Right ventricle myocardium inferior (tissue), 1 donor: ENCODE measurements at regions not wholly inside any gene's neighbourhood (a gene's known extent, or its start where the extent isn't known, plus 50 kb on each side); places are given as distances from the start of the nearest gene placed in this dataset.
"Not testable (repeated sequence)": the region's sequence is repeated elsewhere in the genome, so short reads cannot be mapped to it uniquely, and the experiment has no call there.

Experiments used
- ATAC-seq: fragments of 200-7000 bp; cut with Tn5 transposase; one replicate; pipeline ENCODE4 v1.9.1; 2020; ENCODE audit warnings: mild to moderate bottlenecking, moderate library complexity
- DNase-seq: peaks from one replicate; pipeline ENCODE4 v3.0.0; 2021; ENCODE audit errors: missing footprints
- intact Hi-C: fragments of 100-400 bp; cut with DNase I; formaldehyde crosslinking; loops from one replicate; pipeline ENCODE4 v1.11.0; 2022
- donor health status: DM: no; HTN: yes; CAD: no; lungs with severe emphysema.

DNA sequence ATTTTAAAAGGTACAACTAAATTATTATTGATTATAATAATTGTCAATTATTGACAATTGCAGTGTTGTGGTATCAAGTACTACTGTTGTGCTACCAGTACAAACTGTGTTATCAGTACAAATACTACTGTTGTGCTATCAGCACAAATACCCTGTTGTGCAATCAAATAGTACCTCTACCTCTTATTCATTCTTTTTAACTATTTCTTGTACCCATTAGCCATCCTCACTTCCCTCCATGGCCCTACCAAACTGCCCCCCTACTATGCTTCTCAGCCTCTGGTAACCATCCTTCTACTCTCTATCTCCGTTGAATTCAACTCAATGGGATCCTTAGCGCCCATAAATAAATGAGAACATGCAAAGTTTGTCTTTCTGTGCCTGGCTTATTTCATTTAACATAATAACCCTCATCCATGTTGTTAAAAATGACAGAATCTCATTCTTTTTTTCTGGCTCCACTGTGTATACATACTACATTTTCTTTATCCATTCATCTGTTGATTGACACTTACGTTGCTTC is 160.1 kb upstream of the TPTE start:
- ATAC-seq = peak; percentile 2
- intact Hi-C loops, DNase-seq: not testable (repeated sequence)

DNA sequence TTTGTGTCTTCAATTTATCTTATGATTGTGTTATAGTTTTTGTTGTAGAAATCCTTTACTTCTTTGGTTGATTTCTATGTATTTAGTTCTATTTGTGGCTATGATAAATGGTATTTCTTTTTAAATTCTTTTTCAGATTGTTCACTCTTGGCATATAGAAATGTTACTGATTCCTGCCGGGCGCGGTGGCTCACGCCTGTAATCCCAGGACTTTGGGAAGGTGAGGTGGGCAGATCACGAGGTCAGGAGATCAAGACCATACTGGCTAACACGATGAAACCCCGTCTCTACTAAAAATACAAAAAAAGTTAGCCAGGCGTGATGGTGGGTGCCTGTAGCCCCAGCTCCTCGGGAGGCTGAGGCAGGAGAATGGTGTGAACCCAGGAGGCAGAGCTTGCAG is 158.6 kb upstream of the TPTE start:
- intact Hi-C loops, ATAC-seq: not testable (repeated sequence)
- peak; percentile 83 for DNase-seq

DNA sequence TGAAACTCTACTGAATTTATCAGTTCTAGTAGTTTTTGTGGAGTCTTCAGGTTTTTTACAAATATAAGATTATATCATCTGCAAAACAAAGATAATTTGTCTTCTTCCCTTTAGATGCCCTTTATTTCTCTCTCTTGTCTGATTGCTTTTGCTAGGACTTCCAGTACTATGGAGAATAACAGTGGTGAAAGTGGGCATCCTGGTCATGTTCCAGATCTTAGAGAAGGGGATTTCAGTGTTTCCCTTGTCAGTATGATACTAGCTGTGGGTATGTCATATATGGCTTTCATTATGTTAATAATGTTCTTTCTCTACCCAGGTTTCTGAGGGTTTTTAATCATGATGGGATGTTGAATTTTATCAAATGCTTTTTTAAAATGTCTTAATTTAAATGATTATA is 158.1 kb upstream of the TPTE start:
- ATAC-seq, intact Hi-C loops, DNase-seq: not testable (repeated sequence)

DNA sequence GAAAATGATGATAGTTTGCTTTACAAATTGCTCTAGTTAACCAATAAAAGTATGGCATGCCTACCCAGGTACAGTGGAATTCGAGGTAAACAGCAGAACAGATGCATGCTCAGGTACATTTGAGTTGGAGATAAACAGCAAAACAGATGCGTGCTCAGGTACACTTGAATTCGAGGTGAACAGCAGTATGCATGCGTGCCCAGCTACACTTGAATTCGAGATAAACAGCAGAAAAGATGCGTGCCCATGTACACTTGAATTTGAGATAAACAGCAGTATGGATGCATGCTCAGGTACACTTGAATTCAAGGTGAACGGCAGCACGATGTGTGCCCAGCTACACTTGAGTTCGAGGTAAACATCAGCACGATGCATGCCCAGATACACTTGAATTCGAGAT is 155.2 kb upstream of the TPTE start:
- DNase-seq, ATAC-seq, intact Hi-C loops: not testable (repeated sequence)

DNA sequence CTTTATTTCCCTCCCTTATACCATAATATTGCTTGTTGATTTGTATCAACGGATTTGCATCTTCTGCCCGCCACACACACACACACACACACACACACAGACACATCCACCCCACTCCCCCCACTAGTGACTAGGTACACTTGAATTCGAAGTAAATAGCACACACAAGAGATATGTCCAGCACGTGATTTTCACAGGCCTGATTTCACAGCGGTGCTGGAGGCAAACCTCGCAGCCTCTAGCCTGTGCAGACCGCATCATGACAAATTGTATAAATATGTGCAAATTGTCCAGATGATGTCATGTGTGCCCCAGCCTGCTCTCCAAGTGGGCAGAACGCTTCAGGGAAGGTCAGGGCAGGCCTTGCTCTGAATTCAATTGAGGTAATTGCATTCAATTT is 153.8 kb upstream of the TPTE start:
- DNase-seq, intact Hi-C loops: not testable (repeated sequence)
- ATAC-seq = peak; percentile 7

DNA sequence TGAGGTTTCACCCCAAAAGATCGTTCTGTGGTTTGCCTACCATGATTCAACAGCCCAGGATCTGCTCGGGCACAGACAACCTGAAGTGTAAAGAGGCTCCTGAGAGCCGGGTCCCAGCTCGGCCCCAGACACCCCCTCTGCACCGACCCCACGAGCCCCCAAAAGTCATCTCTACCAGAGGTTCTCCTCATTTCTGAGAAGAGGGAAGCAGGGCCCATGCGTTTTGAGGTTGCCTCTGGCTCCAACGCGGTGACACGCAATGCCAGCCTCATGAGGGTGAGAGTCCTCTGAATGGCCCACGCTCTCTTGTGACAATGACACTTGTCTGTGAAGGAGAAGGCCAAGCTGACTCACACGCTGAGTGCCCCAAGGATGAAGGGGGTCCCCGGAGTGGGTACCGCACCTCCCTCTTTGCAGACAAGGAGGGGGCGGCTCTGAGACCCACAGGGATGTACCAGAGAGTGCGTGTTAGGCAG is 153.0 kb upstream of the TPTE start:
- intact Hi-C loops = not testable (repeated sequence)
- DNase-seq = peak; percentile 84
- peak; percentile 41 for ATAC-seq

DNA sequence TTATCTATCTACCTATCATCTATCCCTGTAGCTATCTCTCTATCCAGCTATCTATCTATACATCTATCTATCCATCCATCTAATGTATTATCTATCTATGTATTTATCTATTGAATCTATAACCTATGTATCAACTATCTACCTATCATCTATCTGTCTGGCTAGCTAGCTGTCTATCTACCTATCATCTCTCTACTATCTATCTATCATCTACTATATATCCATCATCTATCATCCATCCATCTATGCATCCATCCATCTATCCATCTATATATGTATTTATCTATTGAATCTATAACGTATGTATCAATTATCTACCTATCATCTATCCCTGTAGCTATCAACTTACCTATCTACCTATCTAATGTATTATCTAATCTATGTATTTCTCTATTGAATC is 152.1 kb upstream of the TPTE start:
- ATAC-seq, DNase-seq, intact Hi-C loops: not testable (repeated sequence)

DNA sequence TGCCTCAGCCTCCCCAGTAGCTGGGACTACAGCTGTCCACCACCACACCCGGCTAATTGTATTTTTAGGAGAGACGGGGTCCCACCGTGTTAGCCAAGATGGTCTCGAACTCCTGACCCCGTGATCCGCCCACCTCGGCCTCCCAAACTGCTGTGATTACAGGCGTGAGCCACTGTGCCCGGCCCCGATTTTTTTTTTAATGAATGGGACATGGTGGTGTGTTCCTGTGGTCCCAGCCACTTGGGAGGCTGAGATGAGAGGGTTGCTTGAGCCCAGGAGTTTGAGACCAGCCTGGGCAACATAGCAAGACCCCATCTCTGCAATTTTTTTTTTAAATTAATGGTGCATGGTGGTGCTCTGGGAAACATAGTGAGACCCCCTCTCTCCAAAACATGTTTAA is 143.6 kb upstream of the TPTE start:
- intact Hi-C loops, DNase-seq, ATAC-seq: not testable (repeated sequence)

DNA sequence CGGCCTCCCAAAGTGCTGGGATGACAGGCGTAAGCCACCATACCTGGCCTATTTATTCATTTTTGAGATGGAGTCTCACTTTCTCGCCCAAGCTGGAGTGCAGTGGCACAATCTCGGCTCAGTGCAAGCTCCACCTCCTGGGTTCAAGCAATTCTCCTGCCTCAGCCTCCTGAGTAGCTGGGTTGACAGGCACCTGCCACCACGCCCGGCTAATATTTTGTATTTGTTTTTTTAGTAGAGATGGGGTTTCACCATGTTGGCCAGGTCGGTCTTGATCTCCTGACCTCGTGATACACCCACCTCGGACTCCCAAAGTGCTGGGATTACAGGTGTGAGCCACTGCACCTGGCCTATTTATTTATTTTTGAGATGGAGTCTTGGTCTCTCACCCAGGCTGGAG is 141.6 kb upstream of the TPTE start:
- ATAC-seq, intact Hi-C loops, DNase-seq: not testable (repeated sequence)

DNA sequence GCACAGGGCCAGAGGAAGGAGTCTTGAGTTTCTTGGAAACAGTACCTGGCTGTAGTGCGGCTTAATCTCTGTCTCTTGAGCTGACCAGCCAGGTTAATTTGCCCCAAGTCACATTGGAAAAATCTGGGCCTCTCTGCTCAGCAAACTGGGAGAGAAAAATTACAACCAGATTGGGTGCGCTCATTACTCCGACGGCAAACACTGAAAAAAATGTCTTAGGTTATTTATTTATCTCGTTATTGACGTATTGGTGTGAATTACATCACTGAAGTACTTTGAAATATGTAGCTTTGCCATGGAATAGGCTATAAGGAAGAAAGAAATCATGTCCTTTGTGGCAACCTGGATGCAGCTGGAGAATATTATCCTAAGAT is 139.7 kb upstream of the TPTE start:
- intact Hi-C loops, DNase-seq, ATAC-seq: not testable (repeated sequence)

DNA sequence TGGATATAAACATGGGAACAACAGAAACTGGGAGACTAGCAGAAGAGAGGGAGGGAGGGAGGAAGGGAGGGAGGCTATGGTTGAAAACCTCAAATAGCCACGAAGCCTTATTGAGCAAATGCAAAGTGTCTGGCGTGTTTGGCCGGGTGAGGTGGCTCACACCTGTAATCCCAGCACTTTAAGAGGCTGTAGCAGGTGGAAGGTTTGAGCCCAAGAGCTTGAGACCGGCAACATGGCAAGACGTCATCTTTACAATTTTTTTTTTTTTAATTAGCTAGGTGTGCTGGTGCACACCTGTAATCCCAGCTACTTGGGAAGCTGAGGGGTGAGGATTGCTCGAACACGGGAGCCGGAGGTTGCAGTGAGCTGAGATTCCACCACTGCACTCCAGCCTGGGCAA is 139.2 kb upstream of the TPTE start:
- ATAC-seq, intact Hi-C loops, DNase-seq: not testable (repeated sequence)

DNA sequence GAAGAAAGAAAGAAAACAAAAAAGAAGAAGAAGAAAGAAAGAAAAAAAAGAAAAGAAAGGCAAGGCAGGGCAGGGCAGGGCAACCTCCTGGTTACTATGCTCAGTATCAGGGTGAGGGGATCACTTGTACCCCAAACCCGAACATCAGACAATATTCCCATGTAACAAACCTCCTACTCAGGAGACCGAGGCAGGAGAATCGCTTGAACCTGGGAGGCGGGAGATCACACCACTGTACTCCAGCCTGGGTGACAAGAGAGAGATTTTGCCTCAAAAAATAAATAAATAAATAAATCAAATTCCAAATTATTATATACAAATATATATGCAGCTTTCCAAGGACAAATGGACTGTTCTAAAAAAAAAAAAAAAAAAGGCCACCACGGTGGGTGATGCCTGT is 138.8 kb upstream of the TPTE start:
- DNase-seq, intact Hi-C loops, ATAC-seq: not testable (repeated sequence)

DNA sequence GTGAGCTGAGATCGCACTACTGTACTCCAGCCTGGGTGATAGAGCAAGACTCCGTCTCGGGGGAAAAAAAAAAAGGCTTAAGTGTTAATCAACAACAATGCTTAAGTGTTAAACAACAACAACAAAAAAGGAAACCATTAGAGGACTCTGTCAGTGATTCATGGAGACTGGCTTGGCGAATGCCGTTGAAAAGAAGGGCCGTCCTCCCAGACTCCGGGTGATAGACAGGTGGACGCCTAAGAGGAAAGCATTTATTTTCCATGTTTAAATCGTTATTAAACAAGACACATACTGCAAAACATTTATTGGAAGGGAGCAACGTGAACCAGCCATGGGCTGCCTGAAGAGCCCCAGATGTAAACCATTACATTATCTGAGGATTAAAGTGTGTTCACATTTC is 137.8 kb upstream of the TPTE start:
- DNase-seq, ATAC-seq, intact Hi-C loops: not testable (repeated sequence)

DNA sequence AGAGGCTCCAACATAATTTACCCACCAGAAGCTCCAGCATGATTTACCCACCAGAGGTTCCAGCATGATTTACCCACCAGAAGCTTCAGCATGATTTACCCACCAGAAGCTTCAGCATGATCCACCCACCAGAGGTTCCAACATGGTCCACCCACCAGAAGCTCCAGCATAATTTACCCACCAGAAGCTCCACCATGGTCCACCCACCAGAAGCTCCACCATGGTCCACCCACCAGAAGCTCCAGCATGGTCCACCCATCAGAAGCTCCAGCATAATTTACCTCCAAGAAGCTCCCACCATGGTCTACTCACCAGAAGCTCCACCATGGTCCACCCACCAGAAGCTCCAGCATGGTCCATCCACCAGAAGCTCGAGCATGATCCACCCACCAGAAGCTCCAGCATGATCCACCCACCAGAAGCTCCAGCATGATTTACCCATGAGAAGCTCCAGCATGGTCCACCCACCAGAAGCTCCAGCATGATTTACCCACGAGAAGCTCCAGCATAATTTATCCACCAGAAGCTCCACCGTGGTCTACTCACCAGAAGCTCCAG is 137.0 kb upstream of the TPTE start:
- DNase-seq, intact Hi-C loops, ATAC-seq: not testable (repeated sequence)

DNA sequence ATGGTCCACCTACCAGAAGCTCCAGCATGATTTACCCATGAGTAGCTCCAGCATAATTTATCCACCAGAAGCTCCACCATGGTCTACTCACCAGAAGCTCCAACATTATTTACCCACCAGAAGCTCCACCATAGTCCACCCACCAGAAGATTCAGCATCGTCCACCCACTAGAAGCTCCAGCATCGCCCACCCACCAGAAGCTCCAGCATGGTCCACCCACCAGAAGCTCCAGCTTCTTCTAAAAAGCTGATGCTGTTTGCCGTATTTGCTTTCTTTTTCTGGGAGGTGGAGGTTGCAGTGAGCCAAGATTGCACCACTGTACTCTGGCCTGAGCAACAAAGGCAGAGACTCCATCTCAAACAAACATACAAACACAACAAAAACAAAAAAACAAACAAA is 136.2 kb upstream of the TPTE start:
- ATAC-seq, intact Hi-C loops: not testable (repeated sequence)
- DNase-seq = peak; percentile 42

DNA sequence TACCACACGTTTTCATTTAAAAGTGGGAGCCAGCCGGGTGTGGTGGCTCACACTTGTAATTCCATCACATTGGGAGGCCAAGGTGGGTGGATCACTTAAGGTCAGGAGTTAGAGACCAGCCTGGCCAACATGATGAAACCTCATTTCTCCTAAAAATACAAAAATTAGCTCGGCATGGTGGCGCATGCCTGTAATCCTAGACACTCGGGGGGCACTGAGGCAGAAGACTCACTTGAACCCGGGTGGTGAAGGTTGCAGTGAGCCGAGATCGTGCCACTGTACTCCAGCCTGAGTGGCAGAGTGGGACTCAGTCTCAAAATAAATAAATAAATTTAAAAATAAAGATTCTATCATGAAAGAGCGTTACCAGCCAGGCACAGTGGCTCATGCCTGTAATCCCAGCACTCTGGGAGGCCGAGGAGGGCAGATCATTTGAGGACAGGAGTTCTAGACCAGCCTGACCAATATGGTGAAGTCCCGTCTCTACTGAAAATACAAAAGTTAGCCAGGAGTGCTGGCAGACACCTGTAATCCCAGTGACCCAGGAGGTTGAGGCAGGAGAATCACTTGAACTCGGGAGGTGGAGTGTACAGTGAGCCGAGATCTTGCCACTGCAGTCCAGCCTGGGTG is 135.4 kb upstream of the TPTE start:
- intact Hi-C loops = not testable (repeated sequence)
- DNase-seq = peak; percentile 60

DNA sequence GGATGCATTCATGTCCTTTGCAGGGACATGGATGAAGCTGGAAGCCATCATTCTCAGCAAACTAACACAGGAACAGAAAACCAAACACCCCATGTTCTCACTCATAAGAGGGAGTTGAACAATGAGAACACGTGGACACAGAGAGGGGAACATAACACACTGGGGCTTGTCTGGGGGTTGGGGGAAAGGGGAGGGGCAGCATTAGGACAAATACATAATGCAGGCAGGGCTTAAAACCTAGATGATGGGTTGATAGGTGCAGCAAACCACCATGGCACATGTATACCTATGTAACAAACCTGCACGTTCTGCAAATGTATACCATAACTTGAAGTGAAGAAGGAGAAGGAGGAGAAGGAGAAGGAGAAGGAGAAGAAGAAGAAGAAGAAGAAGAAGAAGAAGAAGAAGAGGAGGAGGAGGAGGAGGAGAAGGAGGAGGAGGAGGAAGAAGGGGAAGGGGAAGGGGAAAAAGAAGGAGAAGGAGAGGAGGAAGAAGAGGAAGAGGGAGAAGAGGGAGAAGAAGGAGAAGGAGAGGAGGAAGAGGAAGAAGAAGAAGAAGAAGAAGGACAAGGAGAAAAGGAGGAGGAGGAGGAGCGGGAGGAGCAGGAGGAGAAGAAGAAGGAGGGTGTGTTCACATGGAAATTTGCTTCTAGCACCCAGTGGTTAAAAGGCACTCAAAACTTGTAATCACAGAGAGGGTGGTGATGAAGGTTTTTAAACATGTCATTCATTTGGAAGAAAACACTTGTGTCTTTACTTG is 133.5 kb upstream of the TPTE start:
- intact Hi-C loops, DNase-seq, ATAC-seq: not testable (repeated sequence)

More for the DNA sequence above, 135.4 kb upstream of the TPTE start:
- ATAC-seq = peak; percentile 11

DNA sequence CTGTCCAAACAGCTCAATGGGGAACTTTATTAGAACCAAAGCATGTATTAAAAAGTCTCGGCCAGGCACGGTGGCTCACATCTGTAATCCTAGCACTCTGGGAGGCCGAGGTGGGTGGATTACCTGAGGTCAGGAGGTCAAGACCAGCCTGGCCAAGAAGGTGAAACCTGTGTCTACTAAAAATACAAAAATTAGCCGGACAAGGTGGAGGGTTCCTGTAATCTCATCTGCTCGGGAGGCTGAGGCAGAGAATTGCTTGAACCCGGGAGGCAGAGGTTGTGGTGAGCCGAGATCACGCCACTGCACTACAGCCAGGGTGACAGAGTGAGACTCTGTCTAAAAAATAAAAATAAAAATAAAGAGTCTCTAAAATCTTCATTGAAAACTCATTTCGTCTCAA is 132.8 kb upstream of the TPTE start:
- ATAC-seq, intact Hi-C loops, DNase-seq: not testable (repeated sequence)

DNA sequence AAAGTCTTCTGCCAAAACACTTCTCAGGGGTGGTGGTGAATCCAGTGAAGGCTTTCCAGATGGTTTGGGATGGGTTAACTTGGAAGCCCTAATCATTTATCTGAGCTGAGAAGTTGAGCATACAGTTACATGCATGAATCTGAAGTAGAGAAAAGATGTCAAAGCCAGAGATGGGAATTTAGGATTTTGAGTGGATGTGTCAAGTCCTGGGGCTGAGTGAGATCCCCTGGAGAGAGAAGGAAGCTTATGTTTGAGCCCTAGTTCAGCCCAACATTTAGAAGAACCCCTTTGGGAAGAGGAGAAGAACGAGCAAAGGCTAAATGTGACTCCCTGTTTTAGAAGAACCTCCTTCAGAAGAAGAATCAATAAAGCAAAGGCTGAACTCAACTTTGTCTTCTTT is 129.1 kb upstream of the TPTE start:
- ATAC-seq, DNase-seq, intact Hi-C loops: not testable (repeated sequence)
